LNCAP (cell line): ENCODE measurements at regions not wholly inside any gene's neighbourhood (a gene's known extent, or its start where the extent isn't known, plus 50 kb on each side); places are given as distances from the start of the nearest gene placed in this dataset.

ENCODE experiments used
- TF ChIP-seq, protein P1 (sequence below): fragments of 450-650 bp; IDR thresholded peaks from 2 replicates; pipeline ENCODE4 v1.5.1; 2017; ENCODE audit warnings: mild to moderate bottlenecking

- TF ChIP-seq, protein P1, sequence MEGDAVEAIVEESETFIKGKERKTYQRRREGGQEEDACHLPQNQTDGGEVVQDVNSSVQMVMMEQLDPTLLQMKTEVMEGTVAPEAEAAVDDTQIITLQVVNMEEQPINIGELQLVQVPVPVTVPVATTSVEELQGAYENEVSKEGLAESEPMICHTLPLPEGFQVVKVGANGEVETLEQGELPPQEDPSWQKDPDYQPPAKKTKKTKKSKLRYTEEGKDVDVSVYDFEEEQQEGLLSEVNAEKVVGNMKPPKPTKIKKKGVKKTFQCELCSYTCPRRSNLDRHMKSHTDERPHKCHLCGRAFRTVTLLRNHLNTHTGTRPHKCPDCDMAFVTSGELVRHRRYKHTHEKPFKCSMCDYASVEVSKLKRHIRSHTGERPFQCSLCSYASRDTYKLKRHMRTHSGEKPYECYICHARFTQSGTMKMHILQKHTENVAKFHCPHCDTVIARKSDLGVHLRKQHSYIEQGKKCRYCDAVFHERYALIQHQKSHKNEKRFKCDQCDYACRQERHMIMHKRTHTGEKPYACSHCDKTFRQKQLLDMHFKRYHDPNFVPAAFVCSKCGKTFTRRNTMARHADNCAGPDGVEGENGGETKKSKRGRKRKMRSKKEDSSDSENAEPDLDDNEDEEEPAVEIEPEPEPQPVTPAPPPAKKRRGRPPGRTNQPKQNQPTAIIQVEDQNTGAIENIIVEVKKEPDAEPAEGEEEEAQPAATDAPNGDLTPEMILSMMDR: no peak
Measured at GRCh38 chr16:79873825-79874224, 273.3 kb upstream of the MAF start.

DNA sequence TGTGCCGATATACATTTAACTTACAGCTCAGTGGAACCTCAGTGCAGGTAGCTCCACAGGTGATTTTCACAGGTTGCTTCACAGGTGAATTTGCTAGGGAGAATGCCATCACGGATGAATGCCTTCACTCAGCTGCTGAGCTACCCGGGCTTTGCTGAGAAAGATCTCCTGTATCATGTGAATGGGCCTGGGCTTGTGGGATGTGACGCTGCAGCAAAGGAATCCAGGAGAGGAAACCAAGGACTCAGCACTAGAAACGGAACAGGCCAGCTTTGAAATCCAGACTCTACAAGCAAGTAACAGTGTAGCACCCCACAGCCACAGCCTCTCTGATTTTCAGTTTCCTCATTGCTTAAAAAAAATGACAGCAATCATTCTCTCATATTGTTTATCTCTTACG, 271.4 kb upstream of the MAF start:
- TF ChIP-seq, protein P1: no peak

- TF ChIP-seq, protein P1: no peak
Measured at GRCh38 chr16:79870016-79870886, 269.7 kb upstream of the MAF start.

DNA sequence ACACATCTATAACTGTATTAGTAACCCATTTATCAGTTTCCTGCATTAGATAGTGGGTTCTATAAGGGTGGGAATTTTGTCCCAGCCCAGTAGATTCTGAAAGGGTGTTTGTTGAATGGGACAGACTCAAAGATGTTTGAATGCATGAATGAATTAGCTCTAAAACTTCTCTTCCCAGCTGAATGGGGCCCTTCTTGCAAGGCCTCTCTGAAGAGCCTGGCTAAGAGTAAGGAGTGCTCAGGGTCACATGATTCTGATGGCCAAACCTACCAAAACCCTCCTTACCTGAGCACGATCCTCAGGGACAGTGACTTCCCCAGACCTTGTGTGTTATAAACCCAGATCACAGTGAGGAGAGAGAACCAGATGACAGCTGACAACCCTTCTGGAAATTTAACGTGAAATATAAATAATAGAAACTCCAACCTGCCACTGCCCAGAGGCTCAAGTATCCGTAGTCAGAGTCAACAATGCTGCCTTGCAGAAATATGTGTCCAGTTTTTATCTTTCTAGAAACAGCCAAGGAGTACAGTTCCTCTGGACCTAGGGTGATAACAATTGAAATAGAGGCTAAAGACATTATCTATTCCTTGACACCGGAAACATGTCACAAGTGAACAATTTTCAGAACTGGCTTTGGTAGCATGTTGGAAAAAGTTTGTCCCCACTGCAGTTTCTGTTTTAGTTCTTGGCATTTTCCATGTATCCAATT, 268.9 kb upstream of the MAF start:
- TF ChIP-seq, protein P1: no peak

GRCh38 chr16:79868841-79869240, 268.3 kb upstream of the MAF start:
- TF ChIP-seq, protein P1: no peak

GRCh38 chr16:79867425-79867997, 267.0 kb upstream of the MAF start:
- TF ChIP-seq, protein P1: no peak

GRCh38 chr16:79865918-79866317, 265.4 kb upstream of the MAF start:
- TF ChIP-seq, protein P1: no peak
